ENCODE measurements at regions not wholly inside any gene's neighbourhood (a gene's known extent, or its start where the extent isn't known, plus 50 kb on each side); places are given as distances from the start of the nearest gene placed in this dataset.

DNA sequence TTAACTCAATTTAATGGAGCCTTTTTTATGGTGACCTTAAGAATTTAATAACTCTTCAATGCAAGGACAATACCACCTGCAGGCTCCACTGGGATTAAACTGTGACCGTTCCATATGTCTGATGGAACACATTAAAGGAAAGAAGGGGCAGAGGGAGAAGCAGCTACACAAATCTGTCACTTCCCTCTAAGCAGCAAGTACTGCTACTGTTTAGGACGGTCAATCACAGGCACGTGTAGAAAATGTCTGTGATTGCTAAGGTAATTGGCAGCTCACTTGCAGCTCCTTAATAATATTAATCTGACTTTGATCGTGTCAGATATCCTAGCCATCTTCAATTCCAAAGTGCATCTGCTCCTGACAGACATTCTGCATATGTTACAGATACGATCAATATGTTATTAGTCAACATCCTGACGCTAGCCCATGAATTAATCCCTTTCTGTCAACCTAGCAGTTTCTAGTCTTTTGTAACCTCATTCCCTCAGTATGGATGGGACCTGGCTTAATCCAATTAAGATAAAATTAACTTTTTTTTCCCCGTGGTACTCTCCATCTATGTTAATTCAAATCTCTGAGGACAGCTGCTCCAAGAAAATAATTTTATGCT, 1012.4 kb downstream of the AMY1C start:
- DNase-seq (ENCODE audit: low spot score), result no peak
- intact Hi-C loops (cut with DNase I), result no loop called here

DNA sequence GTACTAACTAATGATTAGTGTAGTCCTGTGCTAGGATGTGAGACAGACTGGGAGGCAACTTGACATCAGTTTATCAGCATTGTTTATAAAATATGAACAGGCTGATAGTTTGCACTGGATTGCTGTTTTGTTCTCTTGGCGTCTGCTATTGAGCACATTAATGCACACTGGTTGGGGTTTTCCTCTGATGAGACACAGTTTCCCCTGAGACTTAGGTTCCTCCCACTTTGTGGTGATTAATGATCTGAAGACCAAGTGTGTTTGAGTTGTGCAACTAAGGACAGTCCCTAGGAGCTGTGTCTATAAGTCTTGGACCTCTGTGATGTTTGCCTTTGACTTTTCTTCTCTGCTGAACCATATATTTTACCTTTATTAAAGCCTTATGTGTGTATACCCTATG, 1015.4 kb downstream of the AMY1C start:
- intact Hi-C loops (cut with DNase I), result no loop called here
- DNase-seq (ENCODE audit: low spot score), result no peak

DNA sequence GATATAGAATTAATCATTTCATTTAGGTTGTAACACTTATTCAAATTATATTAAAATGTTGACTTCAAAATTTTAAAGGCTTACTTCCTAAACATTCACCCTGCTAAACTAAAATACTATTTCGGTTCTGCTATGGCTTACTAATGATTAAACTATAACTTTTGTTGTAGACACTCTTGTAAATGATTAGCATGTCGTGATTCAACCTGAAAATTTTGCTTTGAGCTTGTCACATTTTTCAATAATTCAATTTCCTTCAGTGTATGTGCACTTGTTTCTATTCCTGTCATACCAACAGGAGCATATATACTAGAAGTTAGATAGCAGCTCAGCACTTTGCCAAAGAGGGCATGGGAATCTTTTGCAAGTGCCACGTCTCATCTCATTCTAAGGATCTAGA, 1018.8 kb downstream of the AMY1C start:
- DNase-seq (ENCODE audit: low spot score), result no peak
- intact Hi-C loops (cut with DNase I), result no loop called here

DNA sequence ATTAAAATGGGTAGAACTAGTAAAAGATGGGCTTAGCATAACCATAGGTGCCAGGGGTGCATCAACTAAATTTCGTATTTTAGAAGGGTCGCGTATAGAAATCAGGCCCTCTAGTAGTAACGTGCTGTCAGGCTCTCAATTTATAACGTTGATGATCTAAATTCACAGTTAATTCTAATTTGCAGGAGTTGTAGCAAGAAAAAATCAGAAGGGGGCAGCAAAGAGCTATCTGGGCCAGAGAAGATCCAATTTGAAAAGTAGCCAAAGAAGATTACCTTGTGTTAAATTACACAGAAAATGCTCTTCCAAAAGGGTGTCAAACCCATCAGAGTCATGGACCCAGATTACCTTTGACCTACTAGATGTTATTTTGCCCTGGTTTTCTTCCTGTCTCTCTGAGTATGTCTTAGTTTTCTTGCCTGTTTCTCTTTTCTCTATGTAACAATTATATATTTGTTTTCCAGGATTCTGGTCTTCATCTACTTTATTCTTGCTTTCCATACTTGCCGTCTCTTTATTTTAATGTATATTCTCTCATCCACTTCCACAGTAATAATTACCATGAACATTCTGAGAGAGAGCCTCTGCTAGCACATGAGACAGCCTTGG, 1030.9 kb downstream of the AMY1C start:
- DNase-seq (ENCODE audit: low spot score), result no peak
- intact Hi-C loops (cut with DNase I), result loop anchor here (10.0 kb wide), 1 partner anchor 1014 kb away; no protein-coding TSS in a partner anchor

DNA sequence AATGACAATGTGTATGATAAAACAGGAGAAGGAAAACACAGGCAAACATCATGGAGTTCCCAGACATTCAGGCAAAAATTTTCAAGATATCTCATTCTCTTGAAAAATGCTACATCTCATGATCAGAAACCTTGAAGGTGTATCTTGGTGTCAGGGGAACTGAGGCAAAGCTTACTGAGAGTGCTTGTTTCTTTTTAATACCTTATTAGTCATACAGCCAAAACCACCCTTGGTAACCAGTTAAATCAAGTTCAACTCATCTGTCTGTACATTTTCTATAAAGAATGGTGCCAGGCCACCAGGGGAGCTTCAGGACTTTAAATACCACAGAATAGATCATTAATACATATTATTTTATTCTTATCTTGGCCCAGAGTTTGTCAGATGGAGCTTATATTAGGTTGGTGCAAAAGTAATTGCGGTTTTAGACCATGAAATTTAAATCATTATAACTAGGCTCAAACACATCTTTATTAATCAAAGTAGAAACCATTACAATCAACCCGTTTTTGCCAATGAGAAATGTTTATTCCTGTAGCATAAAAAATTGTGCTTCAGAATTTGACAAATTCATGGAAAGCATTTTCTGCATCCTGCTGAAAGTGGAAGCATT, 1036.0 kb downstream of the AMY1C start:
- intact Hi-C loops (cut with DNase I), result loop anchor here (10.0 kb wide), 1 partner anchor 1009 kb away; no protein-coding TSS in a partner anchor
- DNase-seq (ENCODE audit: low spot score), result no peak

DNA sequence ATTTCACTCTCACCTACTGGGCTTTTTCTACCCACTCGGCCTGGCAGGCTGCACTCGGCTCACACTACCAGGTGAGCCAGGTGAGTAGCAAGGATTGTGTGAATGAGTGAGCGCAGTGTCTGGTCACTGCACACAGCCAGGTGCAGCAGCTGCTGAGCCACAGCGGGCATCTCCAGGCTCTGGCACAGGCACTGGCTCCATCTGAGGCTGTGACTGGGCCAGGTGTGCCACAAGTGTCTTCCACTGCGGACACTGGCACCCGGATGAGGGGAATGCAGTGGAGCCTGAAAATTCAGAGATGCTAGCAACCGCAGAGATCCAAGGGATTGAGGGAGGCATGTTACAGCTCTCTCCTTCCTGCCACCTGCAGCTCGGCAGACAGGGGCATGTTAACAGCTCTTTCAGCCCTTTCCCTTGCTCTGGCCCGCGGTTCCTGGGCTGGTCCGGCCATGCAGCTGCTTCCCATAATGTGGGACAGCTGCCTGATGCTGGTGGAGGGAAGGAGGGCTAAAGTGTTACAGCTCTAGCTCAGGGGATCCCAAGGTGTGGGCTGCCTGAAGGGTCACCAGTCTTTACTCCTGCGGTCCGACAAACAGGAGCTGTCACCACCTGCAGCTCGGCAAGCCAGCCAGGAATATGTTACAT, 1038.3 kb downstream of the AMY1C start:
- no peak for DNase-seq (ENCODE audit: low spot score)
- intact Hi-C loops (cut with DNase I), result loop anchor here (10.0 kb wide), 1 partner anchor 1007 kb away; no protein-coding TSS in a partner anchor

DNA sequence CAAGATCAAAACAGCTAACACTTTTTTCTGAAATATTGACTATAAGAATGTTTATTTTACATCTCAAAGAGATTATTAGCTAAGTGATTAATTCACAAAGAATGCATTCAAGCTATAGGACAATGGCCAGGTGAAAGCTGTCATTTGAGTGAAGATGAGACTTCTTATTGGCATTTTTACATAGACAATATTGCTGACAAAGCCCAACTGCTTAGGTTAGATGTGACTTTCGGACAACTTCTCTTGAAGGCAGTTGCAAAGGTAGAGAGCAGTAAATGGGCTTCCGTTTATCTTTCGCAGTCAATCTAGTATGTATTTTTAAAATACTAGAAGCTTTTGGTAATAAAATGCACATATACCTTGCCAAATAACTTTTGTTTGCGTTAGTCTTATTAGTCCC, 1041.3 kb downstream of the AMY1C start:
- intact Hi-C loops (cut with DNase I), result no loop called here
- no peak for DNase-seq (ENCODE audit: low spot score)

DNA sequence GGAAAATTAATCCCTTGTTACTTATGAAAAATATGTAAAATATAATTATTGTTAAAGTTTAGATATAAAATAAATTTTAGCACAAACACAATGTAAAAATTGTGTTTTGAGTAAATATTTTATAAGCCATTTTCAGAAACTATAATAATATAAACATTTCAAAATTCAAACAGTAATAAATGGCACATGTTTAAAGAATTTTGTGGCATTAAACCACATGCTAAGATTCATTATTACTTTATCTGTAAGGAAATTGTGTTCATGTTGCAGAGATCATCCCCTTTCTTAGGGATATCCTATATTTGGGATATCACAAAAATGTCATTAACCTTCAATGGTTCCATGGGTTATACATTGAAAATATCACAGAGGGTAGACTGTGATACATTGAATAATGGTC, 1044.3 kb downstream of the AMY1C start:
- intact Hi-C loops (cut with DNase I), result no loop called here
- DNase-seq (ENCODE audit: low spot score), result no peak

DNA sequence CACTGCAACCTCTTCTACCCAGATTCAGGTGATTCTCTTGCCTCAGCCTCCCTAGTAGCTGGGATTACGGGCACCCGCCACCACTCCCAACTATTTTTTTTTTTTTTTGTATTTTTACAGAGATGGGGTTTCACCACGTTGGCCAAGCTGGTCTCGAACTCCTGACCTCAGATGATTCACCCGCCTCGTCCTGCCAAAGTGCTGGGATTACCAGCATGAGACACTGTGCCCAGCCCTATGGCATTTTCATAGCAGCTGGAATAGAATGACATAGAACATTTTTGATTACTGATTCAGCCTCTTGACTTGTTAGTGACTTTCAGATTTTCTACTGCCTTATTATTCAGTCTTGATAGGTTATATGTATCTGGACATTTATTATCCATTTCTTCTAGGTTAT, 1046.2 kb downstream of the AMY1C start:
- intact Hi-C loops (cut with DNase I), result no loop called here

DNA sequence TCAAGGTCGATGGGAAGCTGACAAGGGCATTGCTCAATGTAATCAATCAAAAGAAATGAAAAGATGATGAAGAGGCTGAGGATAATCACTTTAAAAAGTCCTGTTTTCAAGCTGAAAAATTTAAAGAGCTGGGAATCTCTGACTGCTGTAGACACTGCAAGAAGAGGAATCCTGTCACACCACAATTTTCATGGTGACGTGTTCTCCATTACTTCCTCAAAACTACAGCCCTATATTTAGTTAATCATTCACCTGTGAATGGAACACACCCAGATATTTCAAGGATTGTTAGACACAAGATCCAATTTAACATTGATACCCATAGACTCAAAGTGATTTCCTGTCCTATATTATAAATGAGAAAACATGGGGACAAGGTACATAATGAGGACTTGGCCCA, 1048.3 kb downstream of the AMY1C start:
- intact Hi-C loops (cut with DNase I), result no loop called here
- no peak for DNase-seq (ENCODE audit: low spot score)

More for the DNA sequence above, 1046.2 kb downstream of the AMY1C start:
- no peak for DNase-seq (ENCODE audit: low spot score)

DNA sequence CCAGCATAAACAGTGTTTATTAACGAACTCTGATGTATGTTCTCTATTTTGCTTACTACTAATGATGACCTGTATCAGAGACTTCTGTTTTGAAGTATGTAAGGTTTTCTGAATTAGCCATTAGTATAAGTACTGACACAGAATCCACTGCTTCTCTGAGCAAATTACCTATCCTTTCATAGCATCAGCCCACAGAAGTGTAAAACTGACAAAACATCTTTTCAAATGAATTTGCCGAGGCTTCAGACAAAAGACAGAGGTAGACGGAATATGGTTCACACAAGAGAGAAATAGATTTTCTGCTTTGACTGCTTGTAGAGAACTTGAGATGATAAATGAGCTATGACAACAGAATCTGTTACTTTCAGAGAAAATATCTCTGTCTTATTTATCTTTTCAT, 1051.6 kb downstream of the AMY1C start:
- DNase-seq (ENCODE audit: low spot score), result no peak
- intact Hi-C loops (cut with DNase I), result no loop called here

DNA sequence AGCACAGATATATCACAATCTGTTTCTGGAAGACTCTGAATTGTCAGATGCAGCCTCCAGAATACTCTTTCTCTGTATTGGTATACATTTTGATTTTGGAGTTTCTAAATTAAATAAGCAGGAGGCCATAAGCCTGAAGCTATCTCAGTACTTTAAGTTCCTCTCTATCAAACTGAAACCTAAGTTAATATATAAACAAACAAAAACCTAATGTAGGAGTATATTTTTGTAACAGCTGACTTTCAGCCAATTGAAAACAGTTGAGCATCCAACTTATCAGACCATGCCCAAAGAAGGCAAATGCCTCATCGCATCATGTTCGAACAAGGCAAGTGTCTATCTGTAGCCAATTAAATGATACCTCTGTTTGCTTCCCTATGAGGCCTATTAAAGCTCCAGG, 1054.4 kb downstream of the AMY1C start:
- intact Hi-C loops (cut with DNase I), result no loop called here
- no peak for DNase-seq (ENCODE audit: low spot score)

DNA sequence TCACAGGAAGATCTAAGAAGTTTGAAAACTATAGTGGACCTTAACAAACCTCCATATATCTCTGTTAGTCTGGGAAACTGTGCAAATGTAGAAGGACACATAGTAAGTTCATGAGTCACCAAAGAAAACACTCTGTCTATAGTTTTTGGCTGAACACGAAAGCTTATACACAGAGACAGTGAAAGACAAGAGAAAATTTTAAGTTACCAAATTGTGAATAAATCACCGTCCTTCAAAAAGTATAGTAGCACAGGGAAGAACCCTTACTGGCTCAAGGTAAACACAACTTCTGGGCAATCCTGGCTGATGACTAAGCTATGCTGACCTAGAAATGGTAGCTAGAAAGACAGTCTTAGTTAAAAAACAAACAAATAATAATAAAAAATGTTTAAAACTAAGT, 1057.9 kb downstream of the AMY1C start:
- DNase-seq (ENCODE audit: low spot score), result no peak
- intact Hi-C loops (cut with DNase I), result no loop called here

DNA sequence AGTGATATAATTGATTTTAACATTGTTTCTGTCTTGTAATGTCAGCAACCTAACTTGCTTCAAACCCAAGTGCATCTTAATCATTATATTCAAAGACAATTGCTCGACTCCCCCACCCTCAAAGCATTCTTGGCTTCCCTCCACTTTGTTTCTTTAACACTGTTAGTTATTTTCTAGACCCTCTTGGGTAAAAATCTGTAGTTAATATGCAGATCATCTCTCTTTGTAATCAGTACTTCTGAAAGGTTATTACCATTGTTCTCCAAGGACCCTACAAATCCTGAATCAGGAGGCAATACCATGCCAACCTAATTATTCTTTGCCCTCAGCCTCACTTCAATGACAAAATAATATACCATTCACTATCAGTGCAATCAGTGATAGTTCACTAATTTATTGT, 1075.7 kb downstream of the AMY1C start:
- intact Hi-C loops (cut with DNase I), result no loop called here
- no peak for DNase-seq (ENCODE audit: low spot score)

DNA sequence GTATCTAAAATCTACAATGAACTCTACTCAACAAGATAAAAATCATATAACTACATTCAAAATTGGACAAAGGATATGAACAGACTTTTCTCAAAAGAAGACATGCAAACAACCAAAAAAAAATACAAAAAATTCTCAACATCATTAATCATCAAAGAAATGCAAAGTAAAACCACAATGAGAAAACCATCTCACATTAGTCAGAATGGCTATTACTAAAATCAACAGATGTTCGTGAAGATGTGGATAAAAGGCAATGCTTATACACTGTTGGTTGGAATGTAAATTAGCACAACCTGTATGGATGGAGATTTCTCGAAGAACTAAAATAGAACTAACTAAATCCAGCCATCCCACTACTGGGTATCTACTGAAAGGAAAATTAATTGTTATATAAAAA, 1080.8 kb downstream of the AMY1C start:
- intact Hi-C loops (cut with DNase I), result no loop called here
- DNase-seq (ENCODE audit: low spot score), result no peak

DNA sequence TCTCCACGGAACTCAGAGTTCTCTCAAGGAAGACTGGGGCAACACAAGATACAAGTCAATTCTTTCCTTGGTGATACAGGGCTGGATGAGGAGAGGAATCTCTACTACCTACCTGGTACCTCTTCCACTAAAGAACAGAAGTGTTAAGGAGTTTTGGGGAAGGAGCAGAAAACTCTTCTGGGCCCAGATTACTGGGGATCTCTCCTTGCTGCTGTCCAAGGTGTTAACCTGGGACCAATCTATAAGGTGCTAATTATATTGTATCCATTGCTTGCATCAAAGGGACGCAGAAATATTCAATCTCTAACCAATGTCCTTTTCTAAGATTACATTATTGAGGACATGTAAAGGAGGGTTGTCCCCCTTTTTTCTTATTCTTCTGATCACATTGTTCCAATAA, 1102.5 kb downstream of the AMY1C start:
- intact Hi-C loops (cut with DNase I), result no loop called here
- DNase-seq (ENCODE audit: low spot score), result no peak

DNA sequence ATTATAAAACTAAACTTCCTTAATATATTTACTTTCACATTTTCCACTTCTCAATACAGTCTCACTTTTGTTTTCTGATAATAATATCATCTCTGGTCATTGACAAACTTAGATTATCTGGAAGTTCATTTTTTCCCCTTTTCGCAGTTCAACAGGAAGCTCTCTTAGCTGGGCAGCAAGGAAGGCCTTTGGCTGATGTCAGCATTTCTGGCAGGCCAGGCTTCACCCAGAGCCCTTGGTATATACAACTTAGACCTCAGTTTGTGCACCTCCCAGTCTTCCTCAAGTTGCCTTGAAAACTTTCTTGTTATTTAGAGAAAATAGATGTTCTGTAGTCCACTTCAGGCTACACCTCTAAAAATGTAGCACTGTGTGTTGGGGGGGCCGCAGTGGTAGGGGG, 1103.6 kb downstream of the AMY1C start:
- DNase-seq (ENCODE audit: low spot score), result no peak
- intact Hi-C loops (cut with DNase I), result no loop called here

DNA sequence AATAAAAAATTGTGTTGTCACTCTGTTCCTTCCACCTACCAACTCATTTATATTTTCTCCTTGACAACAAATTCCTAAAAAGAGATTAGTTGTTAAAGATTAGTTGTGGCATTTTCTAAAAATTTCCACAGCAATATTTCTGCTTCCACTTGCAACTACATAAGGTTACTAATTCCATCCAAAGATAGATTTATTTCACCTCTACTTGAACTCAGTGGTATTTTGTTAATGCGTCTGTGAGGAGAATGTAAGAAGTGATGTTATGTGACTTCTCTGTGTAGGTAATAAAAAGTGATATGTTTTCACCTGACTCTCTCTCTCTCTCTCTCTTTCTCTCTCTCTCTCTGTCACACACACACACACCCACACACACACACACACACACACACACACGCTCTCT, 1104.8 kb downstream of the AMY1C start:
- DNase-seq (ENCODE audit: low spot score), result no peak
- intact Hi-C loops (cut with DNase I), result no loop called here

DNA sequence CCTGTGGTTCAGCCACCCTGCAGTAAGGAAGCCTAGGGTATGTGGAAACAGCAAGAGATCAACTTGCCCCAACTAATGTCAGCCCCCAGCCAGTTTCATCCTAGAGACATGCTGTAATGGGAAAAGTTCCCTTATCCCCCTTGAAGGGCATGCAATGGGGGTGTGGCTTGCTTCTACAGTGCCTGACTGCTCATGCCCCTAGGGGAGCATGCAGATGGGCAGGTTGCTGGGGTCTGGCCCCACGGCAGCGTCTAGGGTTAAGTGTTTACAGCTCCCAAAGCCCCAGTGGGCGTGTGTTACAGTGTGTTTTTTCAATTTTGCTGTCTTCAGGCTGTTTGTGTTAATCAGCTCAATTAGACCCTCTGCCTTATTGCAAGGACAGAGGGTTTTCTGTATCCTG, 1105.9 kb downstream of the AMY1C start:
- intact Hi-C loops (cut with DNase I), result no loop called here
- DNase-seq (ENCODE audit: low spot score), result peak; percentile 67

DNA sequence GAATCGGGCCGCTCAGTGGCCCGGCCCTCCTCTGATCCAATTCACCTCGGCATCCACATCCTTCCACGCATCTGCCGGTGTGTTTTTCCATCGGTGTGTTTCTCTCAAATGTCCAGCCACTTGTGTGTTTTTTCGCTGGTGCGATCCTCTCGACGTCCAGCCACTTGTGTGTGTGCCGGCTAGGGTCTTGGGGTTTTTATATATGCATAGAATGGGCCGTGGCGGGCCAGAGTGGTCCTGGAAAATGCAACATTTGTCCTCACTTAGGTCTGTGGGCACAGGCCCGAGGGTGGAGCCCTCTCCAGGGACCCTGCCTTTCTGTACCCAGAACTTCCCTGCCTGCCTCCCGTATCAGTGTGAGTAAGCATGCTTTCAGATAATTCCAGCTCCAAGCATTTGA, 1106.4 kb downstream of the AMY1C start:
- DNase-seq (ENCODE audit: low spot score), result no peak

DNA sequence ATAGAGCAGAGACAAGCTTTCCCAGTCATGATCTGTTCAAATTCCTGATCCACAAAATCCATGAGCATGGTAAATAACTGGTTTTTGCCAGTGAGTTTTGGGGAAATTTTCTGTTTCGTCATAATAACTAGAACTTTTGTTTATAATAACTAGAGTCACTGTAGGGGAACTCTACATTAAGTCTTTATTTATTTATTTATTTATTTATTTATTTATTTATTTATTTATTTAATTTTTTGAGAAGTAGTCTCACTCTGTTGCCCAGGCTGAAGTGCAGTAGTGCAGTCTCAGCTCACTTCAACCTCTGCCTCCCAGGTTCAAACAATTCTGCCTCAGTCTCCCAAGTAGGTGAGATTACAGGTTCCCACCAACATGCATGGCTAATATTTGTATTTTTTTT, 1106.8 kb downstream of the AMY1C start:
- DNase-seq (ENCODE audit: low spot score), result no peak
- intact Hi-C loops (cut with DNase I), result no loop called here

More for the DNA sequence above, 1106.4 kb downstream of the AMY1C start:
- intact Hi-C loops (cut with DNase I), result no loop called here

All from cardiac septum (tissue), 1 donor.